ENCODE measurements at regions not wholly inside any gene's neighbourhood (a gene's known extent, or its start where the extent isn't known, plus 50 kb on each side); places are given as distances from the start of the nearest gene placed in this dataset.

DNA sequence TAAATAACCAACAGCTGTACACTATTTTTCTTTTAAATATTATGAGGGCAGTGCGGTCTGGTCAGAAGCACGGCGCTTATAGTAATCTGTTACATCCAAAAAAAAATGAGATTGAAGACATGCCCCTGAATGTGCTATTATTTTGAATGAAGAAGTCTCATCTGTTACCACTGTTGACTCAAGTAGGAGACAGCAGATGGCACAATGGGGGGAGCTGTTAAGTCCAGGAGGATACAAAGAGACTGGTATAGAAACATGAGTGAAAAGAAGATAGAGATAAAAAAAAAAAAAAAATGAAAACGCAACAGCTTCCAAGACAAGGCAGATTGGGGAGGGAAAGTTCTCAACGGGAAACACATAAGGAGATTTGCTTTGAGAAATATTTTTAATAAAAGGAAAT is 425.5 kb upstream of the PKDCC start:
- Histone ChIP-seq H3K4me1 (peaks cover 0 to 3% (median 0%) of the 10 kb centered on the region in 6 donors), H3K27ac (no peak overlapping the region), H3K4me3 (no peak overlapping the region), H3K27me3 (replicated peaks in 1 of 7) (no peaks in the 10 kb centered on the region), H3K36me3 (no peaks in the 10 kb centered on the region), H3K9me3 (no peaks in the 10 kb centered on the region)
- intact Hi-C loops (cut with DNase I; ENCODE audit: low total_unique reads), result no loop called here
- TF ChIP-seq POLR2A (IDR thresholded peaks at IDR 0.05) (no peak), POLR2AphosphoS5 (IDR thresholded peaks at IDR 0.05) (no peak), CTCF (IDR thresholded peaks at IDR 0.05 in 8 of 11, conservative IDR thresholded peaks at IDR 0.05 in 3 of 11) (no peak)
- DNase-seq, result no peak
- WGBS, 5 donors, result 86 to 97% (median 91%) methylated on average over 5 of the region's 5 CpGs

DNA sequence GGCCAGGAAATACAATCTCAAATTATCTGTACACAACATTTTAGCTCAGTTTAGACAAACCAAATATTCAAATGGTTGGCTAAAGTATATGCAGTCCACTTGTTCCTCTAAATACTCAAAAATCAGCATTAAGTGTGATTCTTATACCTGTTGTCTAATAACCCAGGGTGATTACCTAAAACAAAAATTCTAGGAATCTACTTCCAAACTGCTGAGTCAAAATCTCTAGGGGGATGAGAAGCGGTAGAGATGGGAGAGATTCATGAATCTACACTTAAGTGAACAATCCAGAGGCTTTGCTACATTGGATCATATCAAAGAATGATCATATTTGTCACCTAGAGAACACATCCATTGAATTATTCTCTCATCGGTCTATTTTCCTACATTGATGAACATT is 420.9 kb upstream of the PKDCC start:
- TF ChIP-seq CTCF (IDR thresholded peaks at IDR 0.05 in 8 of 11, conservative IDR thresholded peaks at IDR 0.05 in 3 of 11), result no peak
- no peak for TF ChIP-seq POLR2AphosphoS5 (IDR thresholded peaks at IDR 0.05)
- no peak for TF ChIP-seq POLR2A (IDR thresholded peaks at IDR 0.05)
- H3K9me3 ChIP-seq, result no peaks in the 10 kb centered on the region
- DNase-seq, result no peak
- intact Hi-C loops (cut with DNase I; ENCODE audit: low total_unique reads), result no loop called here
- no peak overlapping the region for H3K4me3 ChIP-seq
- H3K27ac ChIP-seq, result no peak overlapping the region
- no peaks in the 10 kb centered on the region for H3K36me3 ChIP-seq
- H3K27me3 ChIP-seq (replicated peaks in 1 of 7), result no peaks in the 10 kb centered on the region
- WGBS, 5 donors, result 81 to 98% (median 88%) methylated on average over 2 of the region's 2 CpGs
- peaks cover 0 to 3% (median 0%) of the 10 kb centered on the region in 6 donors for H3K4me1 ChIP-seq

- Histone ChIP-seq H3K36me3 (no peaks in the 10 kb centered on the region), H3K4me1 (no peaks in the 10 kb centered on the region), H3K9me3 (peaks cover 0 to 3% (median 0%) of the 10 kb centered on the region in 8 donors), H3K27me3 (replicated peaks in 1 of 7) (peaks cover 0 to 6% (median 0%) of the 10 kb centered on the region in 7 donors), H3K4me3 (no peak overlapping the region), H3K27ac (no peak overlapping the region)
- 74 to 88% (median 78%) methylated on average over 2 of the region's 2 CpGs for WGBS, 5 donors
- no peak for DNase-seq
- intact Hi-C loops (cut with DNase I; ENCODE audit: low total_unique reads), result no loop called here
- TF ChIP-seq POLR2AphosphoS5 (IDR thresholded peaks at IDR 0.05) (no peak), POLR2A (IDR thresholded peaks at IDR 0.05) (no peak), CTCF (IDR thresholded peaks at IDR 0.05 in 8 of 11, conservative IDR thresholded peaks at IDR 0.05 in 3 of 11) (no peak)
Measured at GRCh38 chr2:41634686-41635085, 413.1 kb upstream of the PKDCC start.

DNA sequence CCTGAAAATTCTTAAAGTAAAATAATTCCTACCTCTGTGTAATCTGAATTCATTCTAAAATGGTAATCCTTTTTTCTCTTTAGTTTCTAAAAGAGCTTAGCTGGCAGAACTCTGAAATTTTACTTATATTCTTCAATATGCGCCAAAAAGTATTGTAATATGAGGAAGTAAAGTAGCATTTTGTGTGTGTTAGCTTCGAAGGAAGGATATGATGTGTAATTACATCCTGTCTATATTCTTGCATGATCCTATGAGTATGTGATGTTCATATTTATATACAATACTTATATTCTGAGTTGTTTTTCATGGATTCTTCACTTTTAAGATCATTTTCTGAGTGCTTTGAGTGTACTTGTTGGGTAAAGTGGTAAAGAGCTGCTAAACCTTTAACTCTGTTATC is 402.9 kb upstream of the PKDCC start:
- Histone ChIP-seq H3K4me3 (no peak overlapping the region), H3K9me3 (no peaks in the 10 kb centered on the region), H3K4me1 (no peaks in the 10 kb centered on the region), H3K36me3 (no peaks in the 10 kb centered on the region), H3K27ac (no peak overlapping the region), H3K27me3 (replicated peaks in 1 of 7) (no peaks in the 10 kb centered on the region)
- TF ChIP-seq CTCF (IDR thresholded peaks at IDR 0.05 in 8 of 11, conservative IDR thresholded peaks at IDR 0.05 in 3 of 11) (no peak), POLR2A (IDR thresholded peaks at IDR 0.05) (no peak), POLR2AphosphoS5 (IDR thresholded peaks at IDR 0.05) (no peak)
- 25 to 62% (median 47%) methylated on average over 2 of the region's 2 CpGs for WGBS, 5 donors
- intact Hi-C loops (cut with DNase I; ENCODE audit: low total_unique reads), result no loop called here
- DNase-seq, result no peak
